ENCODE measurements at regions not wholly inside any gene's neighbourhood (a gene's known extent, or its start where the extent isn't known, plus 50 kb on each side); places are given as distances from the start of the nearest gene placed in this dataset.

DNA sequence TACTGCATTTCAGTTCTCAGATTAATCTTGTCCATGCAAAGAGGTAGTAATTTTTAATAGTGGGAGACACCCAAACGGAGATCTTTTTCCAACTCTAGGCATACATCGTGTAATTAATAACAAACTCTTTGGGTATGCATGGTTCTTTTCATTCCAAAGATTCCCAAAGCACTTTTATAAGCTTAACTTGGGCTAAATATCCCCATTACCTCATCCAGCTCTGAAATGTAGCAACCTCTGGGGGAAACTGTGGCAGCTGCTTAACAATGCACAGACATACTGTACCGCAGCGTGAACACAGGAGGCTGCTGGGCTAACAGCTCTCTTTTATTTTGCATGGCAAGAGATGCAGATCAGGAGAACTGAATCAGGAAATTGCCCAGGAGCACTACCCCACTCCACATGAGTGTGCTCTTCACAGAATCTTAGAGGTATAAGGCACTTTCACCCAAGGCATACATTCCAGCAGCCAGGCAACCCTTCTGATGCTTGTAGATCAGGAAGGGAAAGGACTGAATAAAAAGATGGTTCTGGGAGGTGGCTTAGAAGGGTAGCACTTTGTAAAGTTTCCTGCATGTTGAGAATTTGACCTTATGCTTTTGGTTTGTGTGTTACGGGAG is 114.4 kb upstream of the GLI3 start:
- DNase-seq: no peak

DNA sequence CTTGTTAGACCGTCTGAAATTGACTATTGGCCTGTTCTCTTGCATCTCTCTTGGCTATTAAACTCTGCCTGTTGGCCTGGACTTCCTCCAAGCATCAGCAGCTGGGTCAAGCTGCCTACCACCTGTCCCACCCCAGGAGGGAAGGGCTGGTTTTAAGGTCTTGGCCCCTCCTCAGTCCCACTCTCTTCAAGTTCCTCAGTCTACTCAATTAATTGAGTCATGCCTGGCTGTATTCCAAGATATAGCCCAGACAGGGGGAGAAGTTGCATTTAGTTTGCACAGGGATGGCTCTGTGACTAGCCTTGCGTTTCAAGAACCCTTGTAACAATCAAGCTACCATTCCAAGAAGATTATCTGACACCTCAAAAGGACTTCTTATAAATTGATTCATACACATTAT is 113.8 kb upstream of the GLI3 start:
- no peak for DNase-seq

- no peak for DNase-seq
Measured at GRCh38 chr7:42348631-42349030, 111.6 kb upstream of the GLI3 start.

DNA sequence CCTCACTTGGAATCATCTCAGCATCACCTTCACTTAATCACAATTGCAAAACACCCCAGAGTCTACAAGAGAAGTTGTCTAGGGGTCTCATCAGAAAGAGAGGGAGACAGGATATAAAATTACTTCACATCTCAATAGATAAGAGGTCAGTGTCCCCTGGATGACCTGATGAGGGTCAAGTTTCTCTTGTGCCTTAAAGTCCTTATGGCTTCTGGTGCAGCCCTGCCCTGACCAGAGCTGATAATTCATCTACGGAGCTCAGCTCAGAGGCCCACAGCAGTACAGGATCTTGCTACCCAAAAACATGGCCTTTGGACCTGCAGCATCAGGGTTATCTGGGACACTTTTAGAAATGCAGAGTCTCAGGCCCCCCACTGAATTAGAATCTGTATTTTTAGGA is 111.1 kb upstream of the GLI3 start:
- no peak for DNase-seq

DNA sequence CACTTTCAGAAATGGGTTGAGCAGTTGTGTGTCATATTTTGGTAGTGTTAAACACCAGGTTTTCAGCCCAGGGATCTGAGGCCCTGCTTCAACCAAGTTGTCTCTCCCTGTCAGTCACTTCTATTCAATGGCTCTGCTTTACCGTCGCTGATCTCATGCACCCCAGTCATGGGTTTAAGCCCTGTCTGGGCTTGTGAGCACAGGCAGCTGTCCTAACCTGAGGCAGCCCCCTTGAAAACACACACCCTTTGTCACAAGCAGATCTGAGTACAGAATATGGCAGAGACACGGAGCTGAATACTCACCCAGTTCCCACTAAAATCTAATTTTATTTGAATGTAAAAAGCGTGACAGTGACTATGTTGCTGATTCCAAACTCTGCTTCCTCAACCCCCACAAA is 110.6 kb upstream of the GLI3 start:
- no peak for DNase-seq

DNA sequence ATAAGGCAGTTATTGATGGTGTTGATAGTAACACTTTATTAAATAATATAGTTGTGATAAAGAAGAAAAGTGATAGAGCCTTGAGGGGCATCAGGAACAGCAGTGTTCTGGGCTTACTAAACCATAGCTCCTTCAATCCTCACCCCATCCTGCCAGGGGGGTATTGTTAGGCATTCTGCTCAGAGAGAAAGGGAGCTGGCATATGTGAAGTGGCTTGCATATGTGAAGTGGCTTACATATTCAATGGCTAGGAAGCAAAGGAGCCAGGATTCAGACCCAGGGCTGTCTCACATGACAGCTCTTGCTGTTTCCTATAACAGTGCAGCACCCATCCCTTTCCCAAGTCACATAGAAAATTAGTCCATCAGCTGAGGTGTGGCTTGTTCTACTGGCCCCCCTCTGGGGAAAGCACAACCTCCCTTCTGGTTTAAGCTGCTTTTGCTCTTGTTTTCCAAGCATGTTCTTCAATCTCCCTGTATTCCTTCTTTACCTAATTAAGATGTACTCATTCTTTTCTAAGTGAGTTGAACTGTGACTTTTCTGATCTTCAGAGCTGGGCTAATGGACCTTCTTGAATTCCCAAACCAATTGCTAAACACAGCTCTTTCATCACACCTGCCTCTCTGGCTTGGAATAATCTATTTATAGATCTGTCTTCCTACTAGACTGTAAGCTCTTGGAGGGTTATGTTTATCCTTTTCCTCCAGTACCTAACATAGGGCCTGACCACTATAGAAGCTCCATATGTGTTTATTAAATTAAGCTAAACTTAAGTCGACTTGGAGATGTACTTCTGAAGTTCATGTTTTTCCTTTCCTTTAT is 108.7 kb upstream of the GLI3 start:
- DNase-seq: no peak

- no peak for DNase-seq
Measured at GRCh38 chr7:42344198-42344755, 107.3 kb upstream of the GLI3 start.

DNA sequence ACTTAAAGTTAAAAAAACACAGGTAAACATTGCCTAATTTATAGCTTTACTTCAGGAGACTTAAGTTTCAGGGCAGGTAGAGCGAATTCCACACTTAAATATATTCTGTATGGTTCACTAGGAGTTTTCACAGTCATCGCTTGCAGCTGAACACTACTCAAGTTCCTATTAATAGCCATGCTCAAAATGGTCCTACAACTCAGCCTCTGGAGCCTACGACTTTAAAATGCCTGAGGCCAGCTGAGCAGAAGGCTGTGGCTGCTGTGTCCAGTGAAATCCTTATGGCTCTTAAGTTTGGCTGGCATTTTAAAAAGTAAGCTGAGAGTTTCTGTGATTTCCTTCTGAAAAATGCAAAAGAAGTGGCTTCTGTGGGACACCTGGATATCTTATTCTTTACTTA is 105.4 kb upstream of the GLI3 start:
- peak; percentile 4 for DNase-seq

DNA sequence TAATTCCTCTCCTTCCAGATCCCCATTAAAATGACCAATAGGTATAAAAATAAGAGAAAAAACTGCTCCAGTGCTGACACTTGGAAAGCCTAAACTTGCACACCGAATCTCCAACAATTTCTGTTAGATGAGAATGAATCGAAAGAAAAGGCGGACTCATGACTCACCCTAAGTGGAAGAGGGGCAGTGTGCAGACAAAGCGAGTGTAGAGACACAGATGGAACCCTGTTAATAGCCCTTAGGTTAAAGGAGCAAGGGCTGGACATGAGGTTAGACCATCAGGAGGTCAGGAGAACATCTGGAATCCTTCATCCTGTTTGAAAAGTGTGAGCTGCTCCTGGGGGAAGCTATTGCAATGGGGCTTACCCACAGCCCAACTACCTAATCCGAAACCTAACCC is 103.4 kb upstream of the GLI3 start:
- DNase-seq: peak; percentile 42

DNA sequence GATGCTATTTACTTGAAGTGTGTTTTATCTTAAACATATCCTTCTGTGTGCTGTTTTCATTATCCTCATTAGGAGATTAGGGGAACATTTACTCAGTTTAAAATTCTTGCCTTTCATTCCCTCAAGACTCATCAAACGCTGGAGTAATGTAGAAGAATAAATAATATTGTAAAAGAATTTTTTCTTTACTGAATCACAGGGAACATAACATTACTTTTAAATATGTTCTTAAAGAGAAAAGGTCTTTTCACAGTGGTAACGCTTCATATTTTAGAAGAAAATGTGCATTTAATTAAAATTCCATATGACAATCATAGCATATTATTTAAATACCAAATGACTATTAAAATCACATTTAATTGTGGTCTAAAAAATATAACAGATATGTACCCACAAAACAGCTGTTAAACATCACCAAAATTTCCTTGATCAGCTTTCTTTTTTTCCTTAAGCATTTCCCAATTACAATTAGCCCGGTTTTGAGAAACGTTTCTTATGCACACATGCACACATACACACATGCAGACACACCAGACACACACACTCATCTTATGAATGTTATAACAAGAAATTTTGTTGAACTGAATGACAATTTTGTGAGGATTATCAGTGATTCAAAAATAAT is 102.0 kb upstream of the GLI3 start:
- no peak for DNase-seq

GRCh38 chr7:42338231-42338915 is 101.4 kb upstream of the GLI3 start:
- DNase-seq: no peak

DNA sequence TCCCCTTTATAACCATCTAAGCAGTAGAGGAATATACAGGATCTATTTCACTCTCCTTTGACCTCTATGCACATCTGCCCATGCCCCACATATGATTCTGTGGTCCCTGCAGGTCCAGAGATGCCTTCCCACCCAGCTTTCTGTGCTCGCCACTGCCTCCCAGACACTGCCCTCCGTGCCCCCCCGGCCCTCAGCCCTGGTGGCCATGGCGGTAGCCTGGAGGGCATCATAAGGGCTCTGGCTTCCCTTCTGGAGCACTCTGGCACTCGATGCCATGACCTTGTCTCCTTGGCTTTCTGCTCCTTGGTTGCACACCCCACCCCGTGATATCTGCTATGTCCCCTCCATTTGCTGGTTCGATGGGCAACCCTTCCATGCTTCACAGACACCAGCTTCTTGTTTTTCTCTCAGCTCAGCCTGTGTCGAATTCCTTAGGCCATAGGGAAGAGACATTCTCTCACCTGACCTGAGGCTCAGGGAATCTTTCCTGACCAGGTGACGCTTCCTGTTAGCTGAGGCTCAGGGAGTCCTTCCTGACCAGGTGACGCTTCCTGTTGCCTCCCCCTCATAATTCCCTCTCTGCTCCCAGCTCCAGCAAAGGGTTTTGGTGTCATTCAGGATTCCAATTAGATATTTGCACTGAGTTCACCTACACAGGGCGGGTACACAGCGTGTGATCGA is 100.4 kb upstream of the GLI3 start:
- no peak for DNase-seq

DNA sequence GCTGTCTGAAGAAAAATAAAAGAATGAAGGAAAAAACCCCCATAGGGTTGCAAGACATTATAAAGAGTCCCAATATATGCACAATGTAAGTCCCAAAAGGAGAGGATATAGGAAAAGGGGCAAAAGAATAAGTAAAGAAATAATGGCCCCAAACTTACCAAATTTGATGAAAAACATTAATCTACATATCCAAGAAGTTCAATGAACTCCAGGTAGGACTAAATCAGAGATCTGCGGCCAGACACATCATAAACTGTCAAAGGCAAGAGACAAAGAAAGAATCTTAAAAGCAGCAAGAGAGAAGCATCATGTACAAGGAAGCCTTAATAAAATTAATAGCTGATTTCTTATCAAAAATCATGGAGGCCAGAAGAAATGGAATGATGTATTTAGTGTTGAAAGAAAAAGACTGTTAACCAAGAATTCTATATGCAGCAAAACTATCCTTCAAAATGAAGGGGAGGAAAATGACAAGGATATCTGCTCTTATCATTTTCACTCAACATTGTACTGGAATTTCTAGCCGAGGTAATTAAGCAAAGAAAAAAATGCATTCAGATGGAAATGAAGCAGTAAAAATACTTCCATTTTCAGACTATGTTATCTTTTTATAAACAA is 95.7 kb upstream of the GLI3 start:
- no peak for DNase-seq

DNA sequence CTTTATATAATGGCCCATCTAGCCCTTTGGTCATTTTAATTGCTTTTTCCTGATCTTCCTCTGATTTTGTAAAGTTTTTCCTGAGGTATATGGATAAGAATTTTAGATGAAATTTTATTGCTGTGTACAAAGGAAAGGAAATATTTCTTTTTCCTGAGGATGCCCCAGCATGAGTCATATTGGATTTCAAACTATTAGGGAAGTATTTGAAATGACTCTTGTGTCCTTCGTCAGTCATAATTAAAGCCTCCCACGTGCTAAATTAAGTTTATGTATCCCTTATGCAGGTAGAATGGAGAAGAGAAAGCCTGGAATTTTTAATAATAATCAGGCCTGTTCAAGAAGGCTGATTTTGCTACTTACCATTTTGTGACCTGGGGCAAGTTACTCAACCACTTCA is 82.6 kb upstream of the GLI3 start:
- DNase-seq: no peak

DNA sequence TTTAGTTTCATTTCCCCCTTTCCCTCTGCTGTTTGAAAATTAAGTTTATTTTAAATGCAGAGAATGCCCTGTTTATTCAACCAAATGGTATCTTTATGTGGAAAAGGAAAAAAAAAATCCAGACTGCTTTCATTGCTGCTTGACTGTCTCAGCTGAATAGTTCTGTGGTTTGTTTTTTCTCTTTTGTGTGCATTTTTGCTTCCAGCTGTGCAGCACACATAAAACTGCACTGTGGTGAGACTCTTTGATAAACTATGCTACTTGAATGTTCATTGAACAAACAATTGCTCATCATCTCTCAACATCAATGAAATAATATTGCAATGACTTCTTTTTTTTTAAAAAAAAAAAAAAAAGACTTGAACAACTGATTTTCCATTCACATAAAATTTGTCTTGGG is 78.6 kb upstream of the GLI3 start:
- DNase-seq: no peak

GRCh38 chr7:42315103-42315502 is 78.1 kb upstream of the GLI3 start:
- DNase-seq: no peak

GRCh38 chr7:42314696-42315095 is 77.7 kb upstream of the GLI3 start:
- peak; percentile 13 for DNase-seq

- no peak for DNase-seq
Measured at GRCh38 chr7:42311195-42311594, 74.2 kb upstream of the GLI3 start.

DNA sequence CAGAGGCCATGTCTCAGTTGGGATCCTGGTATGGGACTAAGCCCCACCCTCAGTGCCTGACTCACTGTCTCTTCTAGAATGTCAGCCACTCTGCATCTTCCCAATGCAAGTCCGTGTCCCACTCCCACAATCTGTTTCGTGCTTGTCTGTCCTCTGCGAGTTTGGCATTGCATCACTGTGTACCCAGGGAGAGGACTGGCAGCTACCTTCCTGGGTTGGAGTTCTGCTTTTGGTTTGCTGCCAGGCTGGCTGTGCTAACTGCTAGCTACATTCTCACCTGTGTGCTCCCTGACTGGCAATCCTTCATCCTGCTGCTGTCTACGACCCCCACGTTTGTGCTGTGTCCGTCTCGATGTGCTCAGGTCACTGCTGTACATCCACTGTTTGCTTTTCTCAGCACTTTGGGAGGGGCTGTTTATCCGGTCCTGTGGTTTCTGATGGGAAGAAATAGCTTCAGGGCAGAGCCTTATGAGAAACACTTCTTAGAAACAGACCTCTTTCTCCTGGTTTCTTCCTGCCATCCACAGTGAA is 56.0 kb upstream of the GLI3 start:
- no peak for DNase-seq

DNA sequence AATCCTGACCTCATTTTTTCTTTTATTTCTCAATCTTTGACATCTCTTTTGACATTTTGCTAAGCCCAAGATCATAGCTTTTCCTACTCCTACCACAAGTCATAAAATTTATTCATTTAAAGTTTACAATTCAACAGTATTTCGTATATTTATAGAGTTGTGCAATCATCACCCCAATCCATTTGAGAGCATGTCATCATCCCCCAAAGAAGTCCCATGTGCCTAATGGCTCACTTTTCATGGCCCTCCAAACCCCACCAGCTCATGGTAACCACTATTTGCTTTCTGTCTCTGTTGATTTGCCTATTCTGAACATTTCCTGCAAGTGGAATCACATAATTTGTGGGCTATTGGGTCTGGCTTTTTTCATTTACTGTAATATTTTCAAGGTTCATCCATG is 52.5 kb upstream of the GLI3 start:
- no peak for DNase-seq
